ENCODE measurements at regions not wholly inside any gene's neighbourhood (a gene's known extent, or its start where the extent isn't known, plus 50 kb on each side); places are given as distances from the start of the nearest gene placed in this dataset.
"Not testable (repeated sequence)": the region's sequence is repeated elsewhere in the genome, so short reads cannot be mapped to it uniquely, and the experiment has no call there.

DNA sequence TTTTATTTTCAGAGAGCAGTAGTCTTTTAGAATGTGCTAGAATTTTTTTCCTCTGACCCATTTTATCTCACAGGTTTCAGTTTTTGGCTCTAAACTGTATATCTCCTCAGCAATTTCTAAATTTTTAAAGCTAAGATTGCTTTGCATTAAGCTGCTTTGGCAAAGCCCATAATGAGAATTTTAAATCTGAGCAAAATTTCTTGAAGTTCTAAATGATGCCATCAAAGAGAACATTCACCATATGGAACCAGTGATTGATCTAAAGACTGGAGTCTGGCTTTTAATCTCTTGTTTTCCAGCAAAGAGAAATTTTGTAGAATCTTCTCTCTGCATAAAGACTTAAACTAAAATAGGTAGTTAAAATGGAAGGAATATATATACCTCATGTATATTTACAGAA is 313.6 kb downstream of the TBC1D32 start:
- DNase-seq, result no peak

DNA sequence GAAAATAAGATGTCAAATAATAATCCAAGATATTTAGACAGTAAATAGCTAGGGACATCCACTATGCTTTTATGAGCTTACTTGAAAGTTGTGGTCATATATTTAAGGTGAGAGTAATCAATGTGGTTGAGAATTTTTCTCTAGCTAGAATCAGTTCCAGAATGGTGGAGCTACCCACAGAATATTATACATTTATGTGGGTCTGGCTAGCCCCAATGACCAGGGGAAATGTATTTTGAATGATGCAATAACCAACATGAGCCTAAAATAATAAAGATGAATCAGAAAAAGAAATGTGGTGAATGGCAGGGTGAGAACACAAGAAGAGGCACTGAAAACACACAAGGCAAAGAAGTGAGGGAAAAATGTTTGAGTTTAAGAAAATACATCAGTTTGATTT is 325.7 kb downstream of the TBC1D32 start:
- DNase-seq, result no peak

DNA sequence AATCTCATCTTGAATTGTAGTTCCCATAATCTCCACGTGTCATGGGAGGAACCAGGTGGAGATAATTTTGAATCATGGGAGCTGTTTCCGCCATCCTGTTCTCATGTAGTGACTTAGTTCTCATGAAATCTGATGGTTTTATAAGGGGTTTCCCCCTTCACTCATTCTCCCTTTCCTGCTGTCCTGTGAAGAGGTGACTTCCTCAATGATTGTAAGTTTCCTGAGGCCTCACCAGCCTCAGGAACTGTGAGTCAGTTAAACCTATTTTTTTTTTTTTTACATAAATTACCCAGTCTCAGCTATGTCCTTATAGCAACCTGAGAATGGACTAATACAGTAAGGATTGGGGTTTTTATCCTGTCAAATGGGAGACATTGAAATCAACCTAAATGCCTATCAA is 328.3 kb downstream of the TBC1D32 start:
- DNase-seq, result no peak

GRCh38 chr6:121000381-121000780 is 333.9 kb downstream of the TBC1D32 start:
- no peak for DNase-seq

- DNase-seq, result no peak
These were observed 337.9 kb downstream of the TBC1D32 start for GRCh38 chr6:120996340-120996739.

GRCh38 chr6:120994573-120994967 is 339.7 kb downstream of the TBC1D32 start:
- DNase-seq, result no peak

DNA sequence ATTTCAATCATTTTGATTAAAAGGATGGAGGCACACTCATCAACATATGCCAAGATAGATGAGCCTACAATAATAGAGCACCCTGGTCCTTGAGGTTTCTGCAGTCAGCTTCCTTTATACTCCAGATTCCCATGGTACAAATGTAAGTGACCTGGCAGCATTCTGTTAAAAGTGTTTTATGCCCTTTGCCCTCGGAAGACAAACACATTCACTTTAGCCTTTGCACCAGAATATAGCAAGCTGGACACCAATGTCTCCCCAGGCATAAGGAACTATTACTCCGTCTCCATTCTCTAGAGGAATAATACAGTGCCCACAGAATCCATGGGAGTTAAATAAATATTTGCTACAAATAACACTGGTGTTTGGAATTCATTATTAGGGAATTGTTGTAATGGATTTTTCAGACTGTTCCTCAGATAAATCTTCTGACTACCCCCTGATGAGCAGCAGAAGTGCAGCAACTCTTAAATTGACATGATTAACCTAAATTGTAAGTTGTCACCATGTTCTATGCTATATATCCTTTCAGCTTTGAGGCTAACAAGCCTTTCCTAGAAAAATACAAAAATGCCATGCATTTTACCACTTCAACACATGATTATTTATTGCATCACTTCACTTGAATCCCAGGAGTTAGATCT is 340.2 kb downstream of the TBC1D32 start:
- no peak for DNase-seq

DNA sequence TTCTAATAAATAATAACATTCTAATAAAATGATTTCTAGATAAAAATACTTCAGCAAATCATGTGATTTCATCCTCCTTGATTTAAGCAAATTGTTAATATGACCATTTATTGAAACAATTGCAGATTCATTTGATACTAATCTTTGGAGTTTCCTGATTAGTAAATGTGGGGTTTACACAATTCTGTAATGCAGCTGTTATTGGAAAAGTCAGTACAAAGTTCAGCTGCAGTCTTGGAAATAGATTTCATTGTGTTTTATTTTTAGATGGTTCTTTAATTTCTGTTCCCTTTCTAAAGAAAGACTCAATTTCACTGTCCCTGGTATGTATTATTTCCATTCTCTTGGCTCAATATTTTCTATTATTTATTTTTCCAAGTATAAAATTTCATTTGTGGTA is 342.0 kb downstream of the TBC1D32 start:
- DNase-seq, result no peak

DNA sequence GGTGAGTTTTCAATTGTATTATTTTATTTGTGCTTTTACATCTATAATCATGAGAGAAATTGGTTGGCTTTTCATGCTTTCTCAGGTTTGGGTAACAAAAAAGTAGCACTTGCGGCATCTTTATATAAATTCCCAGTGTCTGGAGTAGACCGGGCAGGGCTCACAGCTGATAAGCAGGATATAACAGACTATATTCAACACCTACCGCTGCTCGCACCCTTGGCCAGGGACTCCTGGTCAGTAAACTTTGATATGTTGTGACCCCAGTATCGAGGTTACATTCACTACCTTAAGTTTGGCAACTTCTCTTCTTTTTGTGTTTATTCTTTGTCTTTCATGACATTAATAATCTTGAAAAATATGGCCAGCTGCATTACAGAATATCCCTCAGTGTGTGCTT is 343.4 kb downstream of the TBC1D32 start:
- DNase-seq, result no peak

- DNase-seq, result no peak
These were observed 352.4 kb downstream of the TBC1D32 start for GRCh38 chr6:120981835-120982234.

DNA sequence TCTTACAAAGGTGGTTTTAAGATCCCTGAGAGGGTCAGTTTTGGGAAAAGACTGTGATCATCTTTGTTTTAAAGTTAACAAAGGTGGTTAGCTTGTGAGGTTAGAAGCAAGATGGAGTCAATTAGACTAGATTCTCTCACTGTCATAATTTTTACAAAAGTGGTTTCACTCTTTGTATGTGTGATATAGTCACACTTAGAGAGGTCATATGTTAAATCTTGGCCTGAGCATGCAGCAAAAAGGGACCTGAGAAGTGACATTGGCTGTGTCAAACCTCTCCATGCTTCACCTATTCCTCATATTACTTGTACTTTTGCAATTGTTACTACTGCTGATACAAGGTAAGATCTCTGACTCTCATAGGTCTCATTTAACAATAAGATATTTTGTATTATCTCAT is 368.0 kb downstream of the TBC1D32 start:
- DNase-seq, result no peak

GRCh38 chr6:120965814-120966213 is 368.5 kb downstream of the TBC1D32 start:
- DNase-seq, result no peak

- no peak for DNase-seq
These were observed 373.5 kb downstream of the TBC1D32 start for GRCh38 chr6:120960761-120961160.

- no peak for DNase-seq
These were observed 380.2 kb downstream of the TBC1D32 start for GRCh38 chr6:120954111-120954510.

- no peak for DNase-seq
These were observed 383.0 kb downstream of the TBC1D32 start for GRCh38 chr6:120951258-120951657.

DNA sequence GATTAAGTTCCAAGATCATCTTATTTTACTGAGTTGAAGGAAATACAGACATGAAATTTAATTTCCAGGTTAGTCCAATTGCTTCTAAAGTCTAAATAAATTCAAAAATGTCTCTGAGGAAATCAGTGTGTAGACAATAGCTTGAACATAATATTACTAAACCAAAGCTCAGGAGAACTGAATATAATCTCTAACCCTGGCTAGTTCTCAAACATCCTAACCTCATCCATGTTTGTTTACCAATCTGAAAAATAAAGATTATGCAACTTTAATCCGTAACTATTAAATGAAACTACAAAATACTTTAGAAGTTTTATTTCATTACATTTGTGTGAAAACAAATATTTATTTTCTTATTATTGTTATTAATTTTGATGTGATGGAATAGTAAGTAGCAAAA is 387.2 kb downstream of the TBC1D32 start:
- no peak for DNase-seq

DNA sequence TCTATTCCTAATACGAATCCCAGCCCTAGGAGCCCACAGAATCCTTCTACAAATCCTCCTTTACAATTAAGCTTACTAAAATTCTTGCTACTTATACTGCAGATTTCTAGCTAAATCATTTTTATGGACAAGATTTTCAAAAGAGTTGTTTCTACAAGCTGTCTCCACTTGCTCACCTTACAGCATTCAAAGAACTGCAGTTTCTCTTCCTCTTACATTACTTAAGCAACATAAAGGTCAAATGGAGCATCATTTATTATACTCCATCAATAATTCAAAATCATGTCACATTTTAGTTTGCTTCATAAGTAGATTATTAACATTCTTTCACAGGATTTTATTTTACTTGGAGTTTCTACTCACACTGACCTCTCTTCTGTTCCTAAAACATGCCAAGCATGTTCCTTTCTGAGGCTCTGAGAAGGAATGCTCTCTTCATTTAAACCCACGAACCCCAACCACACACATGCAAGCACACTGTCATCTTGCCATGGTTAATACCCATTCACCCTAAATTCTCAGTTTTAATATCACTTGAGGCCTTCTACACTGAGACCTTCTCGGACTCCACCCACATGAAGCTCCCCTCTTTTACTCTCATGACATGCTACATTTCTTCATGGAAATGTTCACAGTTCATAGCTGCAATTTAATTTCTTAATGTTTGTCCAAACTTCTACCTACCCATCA is 388.2 kb downstream of the TBC1D32 start:
- DNase-seq, result no peak

GRCh38 chr6:120938876-120939472 is 395.3 kb downstream of the TBC1D32 start:
- no peak for DNase-seq

- DNase-seq, result no peak
These were observed 396.0 kb downstream of the TBC1D32 start for GRCh38 chr6:120938164-120938875.

DNA sequence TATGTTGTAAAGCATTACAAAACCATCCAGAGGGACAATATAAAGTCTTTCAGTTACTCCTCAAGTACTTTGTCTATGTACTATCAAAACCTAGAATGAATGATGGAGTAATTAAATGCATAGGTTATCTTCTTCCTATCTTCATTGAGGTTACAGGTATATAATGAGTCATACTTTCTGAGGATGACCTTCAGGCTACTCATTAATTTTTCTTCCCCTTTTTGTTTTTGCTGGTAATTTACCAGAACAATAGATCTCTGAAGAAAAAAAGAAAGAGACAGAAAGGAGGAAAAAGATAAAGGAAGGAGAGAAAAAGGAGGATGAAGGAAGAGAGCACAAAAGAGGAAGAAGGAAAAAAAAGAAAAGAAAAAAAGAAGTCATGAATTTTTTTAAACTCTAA is 398.4 kb downstream of the TBC1D32 start:
- DNase-seq, result no peak

- no peak for DNase-seq
These were observed 399.3 kb downstream of the TBC1D32 start for GRCh38 chr6:120935016-120935415.

GRCh38 chr6:120931520-120932180 is 402.6 kb downstream of the TBC1D32 start:
- DNase-seq, result not testable (repeated sequence)
